Urothelium cell line (cell line): ENCODE measurements at regions not wholly inside any gene's neighbourhood (a gene's known extent, or its start where the extent isn't known, plus 50 kb on each side); places are given as distances from the start of the nearest gene placed in this dataset.

ENCODE experiments used
- DNase-seq: peaks from one replicate; pipeline ENCODE4 v3.0.0; 2011; ENCODE audit warnings: low spot score, mixed read lengths
- FAIRE-seq: peaks from 2 replicates; lab custom pipeline; 2011; peaks lifted over from hg19 to GRCh38; lab: Jason Lieb, UNC

DNA sequence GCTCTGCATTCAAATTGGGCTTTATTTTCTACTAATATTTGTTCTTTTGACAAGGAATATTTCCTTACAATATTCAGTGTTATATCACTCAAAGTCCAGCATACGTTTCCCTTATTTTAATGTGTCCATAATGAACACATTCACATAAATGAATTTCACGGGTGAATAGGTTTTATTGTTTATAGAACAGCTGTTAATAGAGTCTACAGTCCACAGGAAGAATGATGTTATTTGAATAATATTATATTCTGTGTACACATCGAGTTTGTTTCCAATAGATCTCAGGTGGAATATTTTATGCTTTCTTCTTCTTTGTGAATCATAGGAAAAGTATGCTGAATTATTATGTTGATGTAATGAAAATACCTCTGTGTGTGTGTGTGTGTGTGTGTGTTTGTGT, 582.4 kb downstream of the CDH26 start:
- DNase-seq (no peak), FAIRE-seq (no peak)

DNA sequence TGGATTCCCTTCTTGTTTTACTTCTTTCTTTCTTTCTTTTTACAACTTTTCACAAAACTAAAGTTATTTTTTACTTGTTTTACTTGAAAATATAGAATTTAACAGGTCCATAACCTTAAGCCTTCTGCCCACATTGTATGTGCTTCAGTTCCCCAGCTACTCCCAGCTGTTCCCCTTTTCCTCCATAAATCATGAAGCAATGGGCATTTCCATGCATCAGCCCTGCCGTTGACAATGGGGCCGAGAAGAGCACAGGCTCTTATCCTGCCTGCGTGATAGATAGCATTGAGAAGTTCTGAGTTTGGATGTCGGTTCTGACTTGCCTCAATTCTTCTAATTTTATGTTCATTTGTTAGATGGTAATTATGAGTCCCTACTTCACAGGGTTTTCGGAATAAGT, 583.8 kb downstream of the CDH26 start:
- FAIRE-seq (no peak), DNase-seq (no peak)

DNA sequence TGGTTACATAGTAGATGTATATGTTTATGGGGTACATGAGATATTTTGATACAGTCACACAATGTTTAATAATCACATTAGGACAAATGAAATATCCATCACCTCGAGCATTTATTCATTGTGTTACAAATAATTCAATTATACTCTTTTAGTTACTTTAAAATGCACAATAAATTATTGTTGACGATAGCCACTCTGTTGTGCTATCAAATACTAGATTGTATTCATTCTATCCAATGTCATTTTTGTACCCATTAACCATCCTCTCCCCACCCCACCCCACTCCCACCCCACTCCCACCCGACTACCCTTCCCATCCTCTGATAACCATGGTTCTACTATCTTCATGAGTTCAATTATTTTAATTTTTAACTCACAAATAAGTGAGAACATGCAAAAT, 585.4 kb downstream of the CDH26 start:
- DNase-seq (no peak), FAIRE-seq (no peak)

GRCh38 chr20:60553095-60553494, 594.9 kb downstream of the CDH26 start:
- no peak for FAIRE-seq
- no peak for DNase-seq

DNA sequence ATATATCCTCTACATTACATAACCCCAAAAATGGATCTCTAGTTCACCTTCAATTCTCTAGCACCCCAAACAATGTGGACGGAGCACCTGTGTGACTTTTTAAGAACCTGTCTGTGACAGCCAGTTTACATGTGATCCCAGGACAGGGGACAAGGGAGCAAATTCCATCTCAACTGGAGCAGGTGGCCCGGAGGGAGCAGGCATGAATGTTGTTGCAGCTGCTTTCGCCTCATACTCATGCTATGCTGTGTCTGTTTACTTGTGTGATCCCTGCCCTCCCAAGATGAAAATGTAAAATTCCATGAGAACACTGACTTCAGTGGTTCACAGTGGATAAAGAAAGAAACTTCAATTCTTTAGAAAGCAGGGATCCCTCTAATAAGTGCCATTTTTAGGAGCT, 600.3 kb downstream of the CDH26 start:
- DNase-seq (no peak), FAIRE-seq (no peak)

DNA sequence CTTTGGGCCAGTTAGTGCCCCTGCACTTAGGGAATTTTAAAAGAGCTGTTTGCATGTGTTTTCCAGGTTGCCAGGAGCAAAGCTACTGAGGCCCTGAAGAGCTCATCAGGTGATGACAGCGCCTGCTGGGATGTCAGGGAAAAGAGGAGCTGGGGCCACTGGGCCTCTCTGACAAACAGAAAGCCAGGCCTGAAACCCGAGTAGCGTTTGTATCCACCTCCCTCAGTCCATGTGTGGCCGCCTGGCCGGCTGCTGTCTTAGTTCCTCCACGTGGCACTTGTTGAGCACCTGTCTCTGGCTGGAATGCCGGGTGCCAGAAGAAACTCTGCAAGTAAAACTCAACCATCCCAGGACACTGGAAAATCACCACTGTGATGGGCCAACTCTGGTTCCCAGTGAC, 601.2 kb downstream of the CDH26 start:
- DNase-seq (no peak), FAIRE-seq (no peak)

DNA sequence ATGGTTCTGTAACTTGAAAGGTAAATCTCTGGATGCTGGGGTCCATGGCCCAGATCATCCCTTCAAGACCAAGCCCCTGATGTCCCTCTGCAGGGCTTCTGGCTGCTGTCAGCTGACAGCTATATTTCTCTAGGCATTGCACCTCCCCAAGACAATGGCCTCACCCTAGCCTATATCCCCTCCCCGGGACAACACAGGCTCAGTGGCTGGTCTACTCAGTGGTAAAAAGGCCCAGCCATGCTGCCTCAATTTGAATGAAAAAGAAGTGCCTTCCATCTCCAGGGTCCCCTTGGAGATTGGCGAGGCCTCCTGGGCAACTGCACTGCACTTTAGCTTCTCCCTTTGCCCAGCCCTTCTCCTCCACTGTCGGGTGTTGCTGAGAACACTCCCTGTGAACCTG, 602.8 kb downstream of the CDH26 start:
- DNase-seq = no peak
- no peak for FAIRE-seq

GRCh38 chr20:60565083-60565482, 606.9 kb downstream of the CDH26 start:
- FAIRE-seq (no peak), DNase-seq (no peak)

DNA sequence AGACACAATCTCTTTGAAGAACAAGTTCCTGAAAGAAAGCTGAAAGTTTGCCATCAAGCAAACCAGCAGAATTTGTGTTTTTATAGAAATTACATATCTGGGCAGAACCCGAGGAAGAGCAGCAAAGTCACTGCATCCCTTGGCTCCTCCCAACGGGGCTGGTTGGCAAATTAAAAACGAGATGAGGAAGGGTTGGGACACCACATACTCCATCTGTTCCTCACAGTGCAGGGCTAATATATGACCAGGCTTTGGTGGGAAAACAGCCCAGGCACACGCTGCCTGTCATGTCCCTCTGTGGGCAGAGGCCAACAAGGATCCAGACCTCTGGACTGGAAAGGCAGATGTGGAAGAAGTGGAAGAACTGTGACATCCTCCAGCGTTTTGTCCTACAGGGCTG, 607.3 kb downstream of the CDH26 start:
- FAIRE-seq (no peak), DNase-seq (no peak)

DNA sequence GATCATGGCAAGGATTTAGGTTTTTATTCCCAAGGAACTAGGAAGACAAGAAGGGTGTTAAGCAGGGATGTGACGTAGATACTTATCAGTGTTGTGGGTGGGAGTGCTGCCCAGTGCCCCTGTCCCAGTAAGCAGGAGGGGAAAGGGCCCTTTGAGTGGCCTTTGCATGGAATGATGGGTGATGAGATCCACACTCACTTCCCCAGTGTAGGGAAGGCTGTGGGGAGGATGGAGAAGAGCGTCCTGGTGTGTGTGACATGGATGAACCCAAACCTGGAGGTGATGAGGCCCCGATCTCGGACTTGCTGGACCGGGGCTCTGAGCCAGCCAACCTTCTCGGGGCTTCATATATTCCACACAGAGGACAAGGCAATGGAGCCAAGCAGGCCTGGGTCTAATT, 610.9 kb downstream of the CDH26 start:
- no peak for DNase-seq

DNA sequence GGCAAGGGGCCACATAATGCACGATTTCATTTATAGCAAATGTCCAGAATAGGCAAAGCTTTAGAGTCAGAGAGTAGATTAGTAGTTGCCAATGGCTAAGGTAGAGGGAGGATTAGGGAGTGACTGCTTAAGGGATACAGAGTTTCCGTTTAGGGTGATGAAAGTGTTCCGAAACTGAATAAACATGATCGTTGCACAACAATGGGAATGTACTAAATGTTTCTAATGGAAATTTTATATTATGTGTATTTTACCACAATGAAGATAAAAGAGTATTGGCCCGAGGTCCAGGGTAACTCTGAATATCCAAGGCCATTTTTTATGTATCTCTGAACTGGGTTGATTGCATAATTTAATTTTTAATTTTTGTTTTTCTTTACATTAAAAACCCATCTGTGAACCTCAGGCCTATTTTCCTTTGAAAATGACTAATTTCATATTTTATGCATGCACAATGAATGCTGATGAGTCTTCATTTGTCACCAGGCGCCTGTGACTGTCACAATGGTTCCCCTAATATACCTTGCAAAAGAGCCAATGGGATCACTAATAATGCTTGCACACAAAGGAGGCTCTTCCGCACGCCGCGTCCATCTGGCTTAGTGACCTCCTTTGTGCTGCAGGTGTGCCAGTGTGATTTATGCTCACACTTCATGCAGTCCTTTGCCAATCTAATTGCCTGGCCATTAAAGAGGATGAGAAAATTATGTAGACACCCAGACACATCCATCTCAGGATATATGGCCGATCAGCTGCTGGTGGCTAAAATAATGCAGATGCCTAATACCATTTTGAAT, 612.5 kb downstream of the CDH26 start:
- FAIRE-seq = no peak
- DNase-seq = no peak

More for the DNA sequence above, 610.9 kb downstream of the CDH26 start:
- FAIRE-seq = no peak

- DNase-seq (no peak), FAIRE-seq (no peak)
Measured at GRCh38 chr20:60573003-60573680, 614.9 kb downstream of the CDH26 start.

DNA sequence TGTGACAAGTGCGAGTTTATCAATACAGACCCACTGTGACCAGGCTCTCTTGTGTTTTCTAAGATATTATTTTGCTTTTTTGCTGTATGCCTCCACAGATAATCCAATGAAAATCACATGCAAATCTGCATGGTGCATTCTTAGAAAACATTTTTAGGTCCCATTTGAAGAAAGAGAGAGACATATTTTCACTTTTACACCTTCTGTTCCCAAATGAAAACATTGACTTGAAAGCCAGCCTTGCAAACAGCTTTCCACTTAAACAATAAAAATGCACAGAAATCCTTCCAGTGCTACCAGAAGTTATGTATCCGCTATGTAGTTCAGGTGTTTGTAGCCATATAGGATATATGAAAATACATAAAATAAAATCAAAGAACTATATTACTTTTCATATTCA, 618.0 kb downstream of the CDH26 start:
- DNase-seq = no peak
- no peak for FAIRE-seq

DNA sequence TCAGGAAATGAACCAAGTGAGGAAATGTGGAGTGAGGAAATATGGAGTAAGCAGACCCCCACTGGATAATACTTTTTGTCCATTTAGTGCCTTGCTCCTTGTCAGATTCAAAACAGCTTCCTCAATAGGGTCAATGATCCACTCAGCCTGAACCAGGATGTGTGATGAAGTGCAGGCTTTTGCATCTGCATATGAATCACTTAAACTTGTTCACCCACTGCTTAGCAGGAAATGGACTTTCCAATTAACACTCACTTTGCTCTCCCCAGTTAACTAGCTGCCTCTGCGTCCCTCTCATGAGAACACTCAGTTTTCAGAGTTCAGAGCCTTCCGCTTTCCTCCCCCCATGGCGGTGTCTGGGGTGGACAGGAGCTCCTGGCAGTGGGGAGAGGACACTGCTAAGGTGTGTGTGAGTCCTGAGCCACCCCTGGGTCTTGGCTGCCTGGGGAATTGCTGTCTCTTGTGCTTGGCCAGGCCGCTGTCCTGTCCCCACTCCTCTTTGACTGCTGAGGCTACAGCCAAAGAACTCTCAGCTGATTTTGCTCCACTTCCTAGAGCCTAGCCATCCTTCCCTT, 621.8 kb downstream of the CDH26 start:
- FAIRE-seq = no peak
- no peak for DNase-seq

DNA sequence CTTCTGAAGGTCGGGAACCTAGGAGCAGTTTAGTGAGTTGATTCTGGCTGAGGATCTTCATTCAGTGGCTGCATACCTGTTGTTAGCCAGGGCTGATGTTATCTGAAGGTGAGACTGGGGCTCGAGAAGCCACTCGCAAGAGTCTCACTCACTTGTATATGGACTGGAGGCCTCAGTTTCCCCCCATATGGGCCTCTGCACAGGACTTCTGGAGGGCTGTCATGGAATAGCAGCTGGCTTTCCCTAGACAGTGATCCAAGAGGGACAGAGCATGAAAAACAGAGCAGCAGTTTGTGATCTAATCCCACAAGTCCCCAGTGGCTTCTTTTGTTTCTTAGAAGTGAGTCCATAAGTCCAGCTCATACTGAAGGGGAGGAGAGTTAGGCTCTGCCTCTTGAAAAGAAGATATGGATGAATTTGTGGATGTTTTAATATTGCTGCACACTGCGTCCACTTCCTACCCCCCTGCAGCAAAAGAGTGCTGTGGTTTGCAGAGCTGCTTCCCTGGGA, 623.4 kb downstream of the CDH26 start:
- no peak for FAIRE-seq
- DNase-seq = no peak

GRCh38 chr20:60583741-60584140, 625.5 kb downstream of the CDH26 start:
- no peak for DNase-seq
- no peak for FAIRE-seq

- DNase-seq = no peak
- no peak for FAIRE-seq
Measured at GRCh38 chr20:60584221-60584620, 626.0 kb downstream of the CDH26 start.

DNA sequence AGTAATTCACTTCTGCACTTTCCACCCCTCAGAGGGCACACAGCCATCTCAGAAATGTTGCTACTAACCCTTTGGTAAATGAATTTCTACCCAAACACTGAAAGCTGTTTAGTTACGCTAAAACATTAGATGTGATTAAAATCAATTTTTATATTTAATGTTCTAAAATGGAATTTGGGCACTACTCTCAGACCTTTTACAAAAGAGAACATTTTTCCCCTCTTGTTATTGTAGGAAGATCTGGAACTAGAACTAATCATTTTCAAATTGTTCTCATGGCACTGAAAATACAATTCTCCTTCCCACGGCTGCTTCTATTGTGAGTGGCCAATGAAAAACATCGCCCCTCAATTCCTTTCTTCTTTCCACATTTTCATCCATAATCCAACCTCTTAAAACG, 627.4 kb downstream of the CDH26 start:
- no peak for DNase-seq
- FAIRE-seq = no peak

DNA sequence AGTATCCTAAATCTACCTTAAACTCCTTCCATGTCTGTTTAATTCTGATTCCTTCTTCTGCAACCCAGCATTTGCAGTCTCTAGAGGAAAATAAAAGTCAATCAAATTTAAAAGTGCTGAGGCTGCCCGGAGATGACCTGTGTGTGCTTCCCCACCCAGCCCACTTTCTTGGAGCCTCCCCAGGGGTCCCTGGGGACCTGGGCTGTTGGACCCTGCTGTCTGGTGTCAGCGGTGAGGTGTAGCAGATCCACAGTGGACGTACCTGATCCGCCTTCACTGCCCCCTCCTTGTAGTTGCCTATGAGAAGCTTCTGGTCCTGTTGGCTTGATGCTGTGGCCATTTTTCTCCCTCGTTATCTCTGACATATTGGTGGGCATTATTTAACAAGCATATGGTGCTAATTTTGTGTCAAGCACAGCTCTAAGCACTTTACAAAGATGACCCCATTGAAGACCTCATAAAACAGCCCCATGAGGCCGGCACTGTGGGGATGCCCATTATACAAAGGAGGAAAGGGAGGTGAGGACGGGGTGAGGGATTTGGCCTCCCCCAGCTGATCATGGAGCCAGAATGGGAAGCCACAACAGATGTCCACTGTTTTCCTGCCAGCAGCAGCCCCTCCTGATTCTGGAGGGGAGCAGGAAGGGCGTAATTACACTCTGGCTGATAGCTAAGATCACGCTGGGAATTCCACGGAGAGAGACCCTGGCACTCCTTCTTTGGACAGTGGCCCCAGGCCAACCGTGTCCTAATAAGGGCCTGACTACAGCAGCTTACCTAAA, 628.2 kb downstream of the CDH26 start:
- DNase-seq (no peak), FAIRE-seq (no peak)

GRCh38 chr20:60587986-60588385, 629.8 kb downstream of the CDH26 start:
- FAIRE-seq (no peak), DNase-seq (no peak)

DNA sequence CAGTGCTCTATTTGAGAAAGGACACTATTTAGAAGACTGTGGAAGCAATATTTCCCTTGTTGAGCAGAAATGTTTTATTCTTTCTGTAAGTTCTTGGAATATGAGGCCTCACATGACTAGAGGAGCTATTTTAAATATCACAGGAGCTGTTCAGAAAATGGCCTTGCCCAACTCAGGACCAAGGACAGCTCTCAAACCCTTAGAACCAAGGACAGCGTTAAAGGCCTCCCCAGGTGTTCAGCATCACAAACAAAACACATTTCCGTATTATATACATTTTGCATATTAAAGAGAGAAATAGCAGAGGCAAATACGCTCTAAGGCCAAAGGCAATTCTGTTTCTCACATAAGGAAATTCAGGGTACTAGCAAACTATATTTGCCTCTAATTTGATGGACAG, 631.4 kb downstream of the CDH26 start:
- no peak for FAIRE-seq
- DNase-seq = peak; percentile 53
